GM12875 (cell line): ENCODE measurements at regions not wholly inside any gene's neighbourhood (a gene's known extent, or its start where the extent isn't known, plus 50 kb on each side); places are given as distances from the start of the nearest gene placed in this dataset.

ENCODE experiments used
- H3K4me3 ChIP-seq: one replicate; pipeline ENCODE4 v1.5.1; 2011; ENCODE audit warnings: low read depth, low read length, control low read depth
- CTCF ChIP-seq: IDR thresholded peaks from 2 replicates; pipeline ENCODE4 v1.5.1; 2011; ENCODE audit warnings: low read depth, mild to moderate bottlenecking, control low read depth, inconsistent platforms, low read length, moderate library complexity, borderline replicate concordance; ENCODE audit not compliant: insufficient read depth

- no peak overlapping the region for H3K4me3 ChIP-seq
- no peak for TF ChIP-seq CTCF
Measured at GRCh38 chr21:20258542-20258941, 739.7 kb upstream of the NCAM2 start.

- no peak for TF ChIP-seq CTCF
- H3K4me3 ChIP-seq: no peak overlapping the region
Measured at GRCh38 chr21:20259031-20259867, 739.0 kb upstream of the NCAM2 start.

GRCh38 chr21:20260124-20260523 is 738.1 kb upstream of the NCAM2 start:
- H3K4me3 ChIP-seq: no peak overlapping the region
- no peak for TF ChIP-seq CTCF

GRCh38 chr21:20261364-20261763 is 736.8 kb upstream of the NCAM2 start:
- TF ChIP-seq CTCF: no peak
- H3K4me3 ChIP-seq: no peak overlapping the region

GRCh38 chr21:20265707-20266440 is 732.3 kb upstream of the NCAM2 start:
- no peak for TF ChIP-seq CTCF
- H3K4me3 ChIP-seq: no peak overlapping the region

GRCh38 chr21:20266441-20266710 is 731.8 kb upstream of the NCAM2 start:
- no peak overlapping the region for H3K4me3 ChIP-seq
- TF ChIP-seq CTCF: no peak
